HG03520 (cell line): ENCODE measurements at regions not wholly inside any gene's neighbourhood (a gene's known extent, or its start where the extent isn't known, plus 50 kb on each side); places are given as distances from the start of the nearest gene placed in this dataset.

Source experiments
- ATAC-seq: cut with Tn5 transposase; IDR thresholded peaks from one replicate; pipeline ENCODE4 v1.9.1; 2021; ENCODE audit warnings: mild to moderate bottlenecking, moderate library complexity; ENCODE audit not compliant: unreplicated experiment

DNA sequence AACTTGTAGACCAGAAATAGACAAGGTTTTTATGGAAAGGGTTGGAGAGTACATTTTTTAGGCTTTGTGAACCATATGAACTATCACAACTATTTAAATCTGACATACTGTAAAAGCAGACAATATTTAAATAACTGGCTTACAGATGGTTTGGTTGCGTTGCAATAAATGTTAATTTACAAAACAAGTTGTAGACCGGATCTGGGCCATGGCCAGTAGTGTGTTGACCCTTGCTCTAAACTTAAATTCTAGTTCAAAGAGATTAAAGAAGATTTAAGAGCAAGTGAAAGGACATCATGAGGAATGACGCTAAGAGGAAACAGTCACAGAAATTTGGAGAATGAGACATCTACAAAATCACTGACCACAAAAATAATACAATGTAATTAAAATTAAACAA is 652.7 kb downstream of the DCDC2C start:
- ATAC-seq: no peak

DNA sequence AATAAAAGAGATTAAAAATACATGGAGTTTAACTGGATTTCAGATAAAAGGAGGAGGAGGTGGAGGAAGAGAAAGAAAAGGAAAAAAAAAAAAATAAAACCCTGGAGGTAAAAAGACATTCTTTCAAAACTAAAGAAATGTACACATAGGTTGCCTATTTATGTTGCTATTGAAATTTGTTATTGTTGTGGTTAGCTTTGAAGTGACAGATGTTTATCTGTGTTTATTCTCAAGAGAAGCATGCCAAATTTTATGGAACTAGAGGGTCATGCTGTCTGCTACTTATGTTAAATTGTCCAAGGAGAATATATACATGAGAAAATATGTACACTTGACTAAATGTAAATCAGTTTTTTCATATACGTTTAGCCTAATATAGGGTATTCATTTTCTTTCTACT is 653.2 kb downstream of the DCDC2C start:
- ATAC-seq: no peak

DNA sequence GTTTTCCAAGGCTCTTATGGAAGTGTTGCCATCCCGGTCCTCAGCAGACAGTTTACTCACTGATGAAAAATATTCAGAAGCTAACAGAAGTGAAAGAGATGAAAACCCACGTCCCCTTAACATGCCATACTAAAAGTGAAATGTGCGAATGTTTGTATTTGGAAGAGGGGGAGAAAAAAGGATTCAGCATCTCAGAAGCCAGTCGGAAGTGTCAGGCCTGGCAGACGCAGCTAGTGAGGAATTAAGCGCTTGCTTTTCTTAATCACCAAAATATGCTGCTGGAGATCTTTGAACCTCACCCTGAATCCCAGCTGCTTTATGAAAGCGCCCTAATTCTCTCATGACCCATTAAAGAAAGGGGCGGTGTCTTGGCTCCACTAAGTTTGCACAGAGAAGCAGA is 653.7 kb downstream of the DCDC2C start:
- no peak for ATAC-seq

GRCh38 chr2:4358837-4359236 is 655.5 kb downstream of the DCDC2C start:
- ATAC-seq: no peak

DNA sequence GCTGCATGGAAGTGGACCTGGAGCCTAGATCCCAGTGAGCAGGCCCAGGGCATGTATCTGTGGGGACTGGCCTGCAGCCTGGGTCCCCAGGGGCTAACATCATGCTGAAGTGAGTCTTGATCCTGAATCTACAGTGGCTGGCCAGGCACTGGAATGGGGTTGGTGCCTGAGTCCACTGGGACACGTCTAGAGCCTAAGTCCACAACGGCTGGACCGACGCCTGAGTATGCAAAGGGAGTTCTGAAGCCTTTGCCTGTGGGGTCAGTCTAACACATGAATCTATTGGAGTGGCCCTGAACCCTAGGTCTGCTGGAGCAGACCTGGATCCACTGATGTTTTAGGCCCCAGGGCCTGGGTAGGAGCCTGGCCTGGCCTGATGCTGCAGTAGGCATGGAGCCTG is 665.5 kb downstream of the DCDC2C start:
- ATAC-seq: no peak

GRCh38 chr2:4369826-4370419 is 666.5 kb downstream of the DCDC2C start:
- ATAC-seq: no peak

DNA sequence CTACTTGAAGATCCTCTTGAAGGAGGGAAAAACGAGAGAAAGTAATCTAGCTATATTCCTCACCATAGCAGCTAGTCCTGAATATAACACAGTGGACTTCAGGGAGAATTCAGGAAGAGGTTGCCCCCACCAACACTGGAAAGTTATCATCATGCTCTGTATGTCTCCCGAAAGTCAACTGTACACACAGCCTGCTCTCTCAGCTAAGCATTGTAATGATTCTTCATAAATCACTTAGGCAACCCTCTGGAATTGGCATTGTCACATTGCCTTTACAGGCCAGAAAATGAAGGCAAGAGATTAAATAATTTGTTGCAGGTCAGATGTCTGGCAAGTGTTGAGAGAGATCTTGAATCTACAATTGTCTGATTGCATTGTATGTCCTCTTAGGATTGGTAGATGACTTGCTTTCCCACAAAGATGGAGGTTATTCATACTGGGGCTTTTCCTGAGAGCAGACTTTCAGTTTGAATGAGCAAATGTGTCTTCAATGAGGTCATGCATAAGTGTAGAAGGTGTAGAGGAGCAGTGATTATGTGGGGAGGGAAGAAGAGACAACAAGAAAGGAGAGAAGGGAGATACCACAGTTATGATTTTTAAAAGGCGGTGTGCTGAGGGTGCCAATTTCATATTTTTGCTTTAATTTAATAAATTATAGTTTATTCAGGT is 667.2 kb downstream of the DCDC2C start:
- no peak for ATAC-seq

- no peak for ATAC-seq
These were observed 677.7 kb downstream of the DCDC2C start for GRCh38 chr2:4381049-4381448.

GRCh38 chr2:4381773-4382172 is 678.4 kb downstream of the DCDC2C start:
- ATAC-seq: no peak

DNA sequence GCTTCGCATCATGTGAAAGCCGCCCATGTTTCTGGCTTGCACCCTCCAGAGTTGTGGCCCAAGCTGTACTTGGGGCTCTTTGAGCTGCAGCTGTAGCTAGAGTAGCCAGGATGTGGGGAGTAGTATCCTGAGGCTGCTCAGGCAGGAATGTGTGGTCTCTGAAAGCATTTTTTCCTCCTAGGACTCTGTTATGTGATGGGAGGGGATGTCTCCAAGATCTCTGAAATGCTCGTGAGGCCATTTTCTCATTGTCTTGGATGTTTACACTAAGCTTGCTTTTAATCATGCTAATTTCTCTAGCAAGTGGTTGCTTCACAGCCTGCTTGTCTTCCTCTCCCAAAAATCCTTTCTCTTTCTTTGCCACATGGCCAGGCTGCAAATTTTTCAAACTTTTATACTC is 687.6 kb downstream of the DCDC2C start:
- ATAC-seq: no peak

DNA sequence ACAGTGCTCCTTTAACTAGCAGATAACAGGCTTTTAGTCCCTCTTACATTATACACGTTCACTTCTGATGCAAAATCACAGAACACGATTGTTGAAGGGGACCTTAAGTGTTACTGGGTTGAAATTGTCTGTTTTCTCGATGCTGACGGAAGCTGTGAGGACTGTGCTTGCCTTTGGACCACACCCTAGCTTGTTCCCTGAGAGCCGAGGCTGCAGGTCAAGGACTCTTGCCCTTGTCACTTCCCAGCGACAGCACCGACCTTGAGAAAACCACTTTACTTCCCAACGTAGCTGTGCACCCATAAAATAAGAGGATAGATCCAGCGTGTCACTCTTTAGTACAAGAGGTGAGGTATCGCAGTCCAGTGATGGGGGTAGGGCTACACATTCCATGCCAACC is 701.0 kb downstream of the DCDC2C start:
- no peak for ATAC-seq

DNA sequence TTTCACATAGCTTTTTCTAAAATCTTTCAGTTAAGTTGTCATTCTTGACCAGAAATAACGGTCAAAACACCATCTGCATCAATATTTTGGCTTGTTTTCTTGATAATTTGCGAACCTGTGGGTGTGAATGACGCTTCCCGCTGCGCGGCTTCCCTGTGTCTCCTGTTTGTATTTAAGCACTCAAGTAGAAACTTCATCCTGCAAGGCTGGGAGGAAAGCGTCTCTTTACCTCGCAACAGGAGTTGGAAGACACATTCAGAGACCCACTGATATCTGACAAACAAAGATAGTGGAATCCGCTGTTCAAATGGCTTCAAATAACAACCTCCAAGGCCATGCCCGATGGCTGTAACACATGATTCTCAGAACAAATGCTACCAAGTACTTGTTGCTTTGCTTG is 704.9 kb downstream of the DCDC2C start:
- no peak for ATAC-seq

GRCh38 chr2:4412637-4413187 is 709.3 kb downstream of the DCDC2C start:
- no peak for ATAC-seq

DNA sequence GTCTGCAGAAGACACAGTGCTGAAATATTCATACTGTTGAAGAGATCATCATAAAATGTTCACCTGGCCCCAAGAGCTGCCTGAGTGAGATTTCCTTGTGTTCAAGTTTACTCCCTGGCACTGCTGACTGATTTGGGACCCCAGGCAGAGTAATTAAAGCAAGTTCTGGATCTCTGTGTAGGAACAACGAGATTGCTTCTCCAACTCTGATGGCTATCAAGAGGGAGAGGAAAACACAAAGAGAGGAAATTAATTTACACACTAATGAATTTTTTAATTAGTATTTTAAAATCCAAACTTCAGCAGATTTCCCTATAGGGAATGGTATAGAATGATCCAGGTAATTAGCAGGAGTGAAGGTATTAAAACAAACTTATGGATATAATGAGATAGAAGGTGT is 711.8 kb downstream of the DCDC2C start:
- ATAC-seq: no peak

DNA sequence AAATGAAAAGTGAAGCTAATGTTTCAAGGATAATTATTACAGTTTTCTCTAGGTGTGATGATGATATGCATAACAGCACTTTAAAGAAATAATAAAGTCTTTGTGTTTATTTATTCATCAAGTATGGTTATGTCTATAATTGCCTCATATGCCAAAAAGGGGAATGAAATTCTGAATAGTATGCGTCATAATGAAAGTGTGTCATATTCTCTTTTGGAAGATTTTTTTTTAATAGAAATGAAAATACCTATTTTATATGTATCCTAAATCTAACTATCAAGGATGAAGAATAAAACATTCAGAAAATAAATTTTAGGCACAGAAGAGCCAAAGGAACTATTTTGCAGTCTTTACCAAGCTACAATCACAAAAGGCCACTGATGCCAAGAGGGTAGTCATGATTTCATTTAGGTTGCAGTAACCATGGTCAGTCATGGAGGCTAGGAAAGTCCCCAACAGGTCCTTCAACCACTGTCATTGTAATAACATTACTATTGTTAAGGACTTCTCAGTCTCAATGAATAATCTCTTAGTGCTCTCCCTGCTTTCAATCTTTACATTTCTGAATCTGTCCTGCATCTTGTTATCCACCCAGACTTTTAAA is 712.5 kb downstream of the DCDC2C start:
- no peak for ATAC-seq

GRCh38 chr2:4416431-4416830 is 713.1 kb downstream of the DCDC2C start:
- ATAC-seq: no peak

- no peak for ATAC-seq
These were observed 714.4 kb downstream of the DCDC2C start for GRCh38 chr2:4417771-4418170.

DNA sequence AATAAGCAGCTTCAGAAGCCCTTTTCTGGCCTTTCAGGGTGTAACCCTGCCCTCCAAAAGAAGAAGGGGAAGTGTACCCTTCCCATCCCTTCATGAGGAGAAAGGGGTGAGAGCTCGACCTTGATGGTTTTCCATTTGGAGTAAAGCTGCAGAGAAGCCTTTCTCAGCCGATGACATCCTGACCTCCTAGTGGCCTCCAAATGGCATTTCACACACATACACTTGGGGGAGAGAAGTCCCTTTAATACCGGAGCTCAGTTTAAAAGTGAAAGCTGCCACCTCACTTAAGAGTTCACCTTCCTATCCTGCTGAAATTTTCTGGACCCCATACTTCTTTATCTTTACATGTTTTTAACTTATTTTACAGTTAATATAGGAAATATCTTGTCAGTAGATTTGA is 716.7 kb downstream of the DCDC2C start:
- no peak for ATAC-seq

GRCh38 chr2:4424153-4424552 is 720.8 kb downstream of the DCDC2C start:
- no peak for ATAC-seq

DNA sequence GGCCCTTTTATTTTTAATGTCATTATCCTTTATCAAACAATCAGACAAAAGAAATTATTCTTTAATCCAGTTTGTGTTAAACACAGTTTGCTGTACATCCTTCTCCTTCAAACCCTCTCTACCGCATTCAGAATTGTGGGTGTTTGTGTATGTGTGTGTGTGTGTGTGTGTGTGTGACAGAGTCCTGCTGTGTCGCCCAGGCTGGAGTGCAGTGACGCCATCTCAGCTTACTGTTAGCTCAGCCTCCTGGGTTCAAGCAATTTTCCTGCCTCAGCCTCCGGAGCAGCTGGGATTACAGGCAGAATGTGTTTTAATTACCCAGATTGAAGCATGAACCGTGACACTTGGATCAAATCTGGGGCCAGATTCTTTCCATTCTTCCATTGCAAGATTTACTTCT is 723.7 kb downstream of the DCDC2C start:
- no peak for ATAC-seq

- ATAC-seq: no peak
These were observed 742.4 kb downstream of the DCDC2C start for GRCh38 chr2:4445821-4446220.

DNA sequence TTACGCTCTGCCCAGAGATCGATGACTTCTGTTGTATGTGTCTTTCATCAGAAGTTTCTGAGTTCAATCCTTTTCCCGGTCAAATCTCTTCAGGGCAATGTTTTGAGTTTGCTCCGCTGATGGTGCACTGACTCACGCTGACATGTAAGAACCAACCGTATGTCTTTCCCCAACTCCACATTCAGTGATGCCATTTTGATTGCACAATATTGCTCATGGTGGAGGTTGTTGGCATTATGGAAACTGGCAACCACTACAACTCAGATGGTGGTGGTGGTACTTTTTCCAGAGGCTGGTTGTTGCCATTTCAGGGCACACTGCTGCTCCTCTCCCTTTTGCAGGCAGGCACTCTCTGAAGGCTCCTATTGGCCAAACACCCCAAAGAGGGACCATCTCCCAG is 751.5 kb downstream of the DCDC2C start:
- ATAC-seq: no peak
